ENCODE measurements at regions not wholly inside any gene's neighbourhood (a gene's known extent, or its start where the extent isn't known, plus 50 kb on each side); places are given as distances from the start of the nearest gene placed in this dataset.
"Not testable (repeated sequence)": the region's sequence is repeated elsewhere in the genome, so short reads cannot be mapped to it uniquely, and the experiment has no call there.

- 100% methylated on average over 2 of the region's 9 CpGs for WGBS (ENCODE audit: insufficient coverage, low lambda C conversion rate)
- Histone ChIP-seq H3K27ac (ENCODE audit: low read length) (no peak overlapping the region), H3K36me3 (ENCODE audit: control insufficient read depth, insufficient read depth, low read length) (no peaks in the 10 kb centered on the region), H3K9me3 (ENCODE audit: control insufficient read depth, low read depth, low read length) (no peaks in the 10 kb centered on the region), H3K4me3 (ENCODE audit: low read length) (no peak overlapping the region), H3K27me3 (ENCODE audit: control insufficient read depth, insufficient read depth, low read length) (no peaks in the 10 kb centered on the region), H3K4me1 (ENCODE audit: control insufficient read depth, insufficient read depth, low read length) (peaks cover 11% of the 10 kb centered on the region)
- DNase-seq: no peak
Measured at GRCh38 chr1:201724039-201724765, 104.8 kb upstream of the IPO9 start.

GRCh38 chr1:201724766-201725118 is 104.2 kb upstream of the IPO9 start:
- peaks cover 9% of the 10 kb centered on the region for H3K4me1 ChIP-seq (ENCODE audit: control insufficient read depth, insufficient read depth, low read length)
- no CpG with 5 or more reads among the region's 5 CpGs for WGBS (ENCODE audit: insufficient coverage, low lambda C conversion rate)
- H3K27me3 ChIP-seq (ENCODE audit: control insufficient read depth, insufficient read depth, low read length): no peaks in the 10 kb centered on the region
- DNase-seq: peak in 1 of 2 donors; percentile 34
- H3K27ac ChIP-seq (ENCODE audit: low read length): no peak overlapping the region
- no peak overlapping the region for H3K4me3 ChIP-seq (ENCODE audit: low read length)
- H3K9me3 ChIP-seq (ENCODE audit: control insufficient read depth, low read depth, low read length): no peaks in the 10 kb centered on the region
- H3K36me3 ChIP-seq (ENCODE audit: control insufficient read depth, insufficient read depth, low read length): no peaks in the 10 kb centered on the region

- WGBS (ENCODE audit: insufficient coverage, low lambda C conversion rate): no CpG with 5 or more reads among the region's 2 CpGs
- H3K27me3 ChIP-seq (ENCODE audit: control insufficient read depth, insufficient read depth, low read length): no peaks in the 10 kb centered on the region
- H3K4me1 ChIP-seq (ENCODE audit: control insufficient read depth, insufficient read depth, low read length): no peaks in the 10 kb centered on the region
- no peaks in the 10 kb centered on the region for H3K36me3 ChIP-seq (ENCODE audit: control insufficient read depth, insufficient read depth, low read length)
- H3K4me3 ChIP-seq (ENCODE audit: low read length): no peak overlapping the region
- no peaks in the 10 kb centered on the region for H3K9me3 ChIP-seq (ENCODE audit: control insufficient read depth, low read depth, low read length)
- DNase-seq: no peak
- no peak overlapping the region for H3K27ac ChIP-seq (ENCODE audit: low read length)
Measured at GRCh38 chr1:201726700-201727099, 102.3 kb upstream of the IPO9 start.

GRCh38 chr1:201728731-201729130 is 100.2 kb upstream of the IPO9 start:
- no peaks in the 10 kb centered on the region for H3K36me3 ChIP-seq (ENCODE audit: control insufficient read depth, insufficient read depth, low read length)
- no peaks in the 10 kb centered on the region for H3K4me1 ChIP-seq (ENCODE audit: control insufficient read depth, insufficient read depth, low read length)
- H3K9me3 ChIP-seq (ENCODE audit: control insufficient read depth, low read depth, low read length): no peaks in the 10 kb centered on the region
- no peak overlapping the region for H3K27ac ChIP-seq (ENCODE audit: low read length)
- no peak for DNase-seq
- H3K4me3 ChIP-seq (ENCODE audit: low read length): no peak overlapping the region
- H3K27me3 ChIP-seq (ENCODE audit: control insufficient read depth, insufficient read depth, low read length): no peaks in the 10 kb centered on the region

GRCh38 chr1:201729973-201730608 is 98.9 kb upstream of the IPO9 start:
- Histone ChIP-seq H3K27ac (ENCODE audit: low read length) (no peak overlapping the region), H3K36me3 (ENCODE audit: control insufficient read depth, insufficient read depth, low read length) (no peaks in the 10 kb centered on the region), H3K27me3 (ENCODE audit: control insufficient read depth, insufficient read depth, low read length) (no peaks in the 10 kb centered on the region), H3K4me1 (ENCODE audit: control insufficient read depth, insufficient read depth, low read length) (no peaks in the 10 kb centered on the region), H3K4me3 (ENCODE audit: low read length) (no peak overlapping the region), H3K9me3 (ENCODE audit: control insufficient read depth, low read depth, low read length) (no peaks in the 10 kb centered on the region)
- WGBS (ENCODE audit: insufficient coverage, low lambda C conversion rate): 100% methylated on average over 1 of the region's 5 CpGs
- no peak for DNase-seq

- Histone ChIP-seq H3K4me1 (ENCODE audit: control insufficient read depth, insufficient read depth, low read length) (no peaks in the 10 kb centered on the region), H3K27ac (ENCODE audit: low read length) (no peak overlapping the region), H3K9me3 (ENCODE audit: control insufficient read depth, low read depth, low read length) (no peaks in the 10 kb centered on the region), H3K27me3 (ENCODE audit: control insufficient read depth, insufficient read depth, low read length) (no peaks in the 10 kb centered on the region), H3K4me3 (ENCODE audit: low read length) (no peak overlapping the region), H3K36me3 (ENCODE audit: control insufficient read depth, insufficient read depth, low read length) (no peaks in the 10 kb centered on the region)
- no peak for DNase-seq
- 100% methylated on average over 1 of the region's 2 CpGs for WGBS (ENCODE audit: insufficient coverage, low lambda C conversion rate)
Measured at GRCh38 chr1:201730611-201731010, 98.3 kb upstream of the IPO9 start.

GRCh38 chr1:201731142-201731541 is 97.8 kb upstream of the IPO9 start:
- no CpG with 5 or more reads among the region's 11 CpGs for WGBS (ENCODE audit: insufficient coverage, low lambda C conversion rate)
- Histone ChIP-seq H3K9me3 (ENCODE audit: control insufficient read depth, low read depth, low read length) (no peaks in the 10 kb centered on the region), H3K36me3 (ENCODE audit: control insufficient read depth, insufficient read depth, low read length) (no peaks in the 10 kb centered on the region), H3K27ac (ENCODE audit: low read length) (no peak overlapping the region), H3K4me3 (ENCODE audit: low read length) (no peak overlapping the region), H3K27me3 (ENCODE audit: control insufficient read depth, insufficient read depth, low read length) (no peaks in the 10 kb centered on the region), H3K4me1 (ENCODE audit: control insufficient read depth, insufficient read depth, low read length) (no peaks in the 10 kb centered on the region)
- no peak for DNase-seq

GRCh38 chr1:201731592-201731991 is 97.4 kb upstream of the IPO9 start:
- no CpG with 5 or more reads among the region's 1 CpG for WGBS (ENCODE audit: insufficient coverage, low lambda C conversion rate)
- Histone ChIP-seq H3K4me1 (ENCODE audit: control insufficient read depth, insufficient read depth, low read length) (no peaks in the 10 kb centered on the region), H3K9me3 (ENCODE audit: control insufficient read depth, low read depth, low read length) (no peaks in the 10 kb centered on the region), H3K27me3 (ENCODE audit: control insufficient read depth, insufficient read depth, low read length) (no peaks in the 10 kb centered on the region), H3K4me3 (ENCODE audit: low read length) (no peak overlapping the region), H3K36me3 (ENCODE audit: control insufficient read depth, insufficient read depth, low read length) (no peaks in the 10 kb centered on the region), H3K27ac (ENCODE audit: low read length) (no peak overlapping the region)
- no peak for DNase-seq

GRCh38 chr1:201732351-201732750 is 96.6 kb upstream of the IPO9 start:
- Histone ChIP-seq H3K36me3 (ENCODE audit: control insufficient read depth, insufficient read depth, low read length) (no peaks in the 10 kb centered on the region), H3K27ac (ENCODE audit: low read length) (no peak overlapping the region), H3K4me1 (ENCODE audit: control insufficient read depth, insufficient read depth, low read length) (no peaks in the 10 kb centered on the region), H3K4me3 (ENCODE audit: low read length) (no peak overlapping the region), H3K9me3 (ENCODE audit: control insufficient read depth, low read depth, low read length) (no peaks in the 10 kb centered on the region), H3K27me3 (ENCODE audit: control insufficient read depth, insufficient read depth, low read length) (no peaks in the 10 kb centered on the region)
- WGBS (ENCODE audit: insufficient coverage, low lambda C conversion rate): 80% methylated on average over 1 of the region's 2 CpGs
- no peak for DNase-seq

GRCh38 chr1:201734221-201734620 is 94.7 kb upstream of the IPO9 start:
- not testable (repeated sequence) for H3K9me3 ChIP-seq (ENCODE audit: control insufficient read depth, low read depth, low read length); H3K36me3 ChIP-seq (ENCODE audit: control insufficient read depth, insufficient read depth, low read length); DNase-seq; H3K27me3 ChIP-seq (ENCODE audit: control insufficient read depth, insufficient read depth, low read length); H3K27ac ChIP-seq (ENCODE audit: low read length); H3K4me3 ChIP-seq (ENCODE audit: low read length); H3K4me1 ChIP-seq (ENCODE audit: control insufficient read depth, insufficient read depth, low read length)
- 83% methylated on average over 1 of the region's 4 CpGs for WGBS (ENCODE audit: insufficient coverage, low lambda C conversion rate)

GRCh38 chr1:201734786-201735185 is 94.2 kb upstream of the IPO9 start:
- peaks cover 4% of the 10 kb centered on the region for H3K4me1 ChIP-seq (ENCODE audit: control insufficient read depth, insufficient read depth, low read length)
- no peaks in the 10 kb centered on the region for H3K9me3 ChIP-seq (ENCODE audit: control insufficient read depth, low read depth, low read length)
- DNase-seq: no peak
- peaks cover 8% of the 10 kb centered on the region for H3K27me3 ChIP-seq (ENCODE audit: control insufficient read depth, insufficient read depth, low read length)
- H3K27ac ChIP-seq (ENCODE audit: low read length): no peak overlapping the region
- H3K4me3 ChIP-seq (ENCODE audit: low read length): no peak overlapping the region
- no CpG with 5 or more reads among the region's 2 CpGs for WGBS (ENCODE audit: insufficient coverage, low lambda C conversion rate)
- no peaks in the 10 kb centered on the region for H3K36me3 ChIP-seq (ENCODE audit: control insufficient read depth, insufficient read depth, low read length)
